HL-60 (cell line): ENCODE measurements at regions not wholly inside any gene's neighbourhood (a gene's known extent, or its start where the extent isn't known, plus 50 kb on each side); places are given as distances from the start of the nearest gene placed in this dataset.

Experiments
- DNase-seq, 2 experiments: peaks; one replicate each; pipeline ENCODE4 v3.0.0-alpha.2; 2010 to 2020; ENCODE audit warnings: low read depth in 1 of 2, low spot score in 1 of 2
- H3K27ac ChIP-seq: fragments of 250-450 bp; sonication (Bioruptor Pico); replicated peaks from 2 replicates; pipeline ENCODE4 v1.5.1; 2020; ENCODE audit warnings: mild to moderate bottlenecking, moderate library complexity
- H3K27me3 ChIP-seq: fragments of 250-450 bp; sonication (Bioruptor Pico); 2 replicates; pipeline ENCODE4 v1.5.1; 2021; ENCODE audit warnings: mild to moderate bottlenecking, moderate library complexity; ENCODE audit not compliant: insufficient read depth, poor library complexity, severe bottlenecking
- H3K4me3 ChIP-seq: replicated peaks from 2 replicates; pipeline ENCODE4 v1.5.1; 2011; ENCODE audit warnings: mild to moderate bottlenecking, control low read depth, low read length; ENCODE audit not compliant: insufficient read depth
- CTCF ChIP-seq: IDR thresholded peaks from one replicate; pipeline ENCODE4 v1.5.1; 2011; ENCODE audit warnings: low read length, control low read depth, inconsistent platforms; ENCODE audit not compliant: insufficient read depth
- GABPA ChIP-seq: IDR thresholded peaks from 2 replicates; pipeline ENCODE4 v1.6.1; 2012; ENCODE audit warnings: low read depth
- POLR2AphosphoS5 ChIP-seq: IDR thresholded peaks from 2 replicates; pipeline ENCODE4 v1.6.1; 2012; ENCODE audit warnings: low read depth
- REST ChIP-seq: IDR thresholded peaks from 2 replicates; pipeline ENCODE4 v1.6.1; 2012; ENCODE audit warnings: low read depth; ENCODE audit not compliant: insufficient replicate concordance
- SPI1 ChIP-seq: IDR thresholded peaks from 2 replicates; pipeline ENCODE4 v1.6.1; 2012; ENCODE audit warnings: low read depth, mild to moderate bottlenecking, borderline replicate concordance

- Histone ChIP-seq H3K27ac (no peak overlapping the region), H3K4me3 (no peak overlapping the region), H3K27me3 (peaks cover 8% of the 10 kb centered on the region)
- TF ChIP-seq SPI1 (no peak), REST (no peak), CTCF (no peak), GABPA (no peak), POLR2AphosphoS5 (no peak)
- DNase-seq: no peak
These were observed 62.6 kb upstream of the PHF21B start for GRCh38 chr22:45072322-45072903.

GRCh38 chr22:45073064-45073463 lies 63.3 kb upstream of the PHF21B start:
- DNase-seq: no peak
- Histone ChIP-seq H3K4me3 (no peak overlapping the region), H3K27ac (no peak overlapping the region), H3K27me3 (peaks cover 8% of the 10 kb centered on the region)
- no peak for TF ChIP-seq POLR2AphosphoS5

- peaks cover 8% of the 10 kb centered on the region for H3K27me3 ChIP-seq
- no peak for DNase-seq
- TF ChIP-seq GABPA: no peak
- TF ChIP-seq POLR2AphosphoS5: no peak
- TF ChIP-seq REST: no peak
- TF ChIP-seq CTCF: no peak
- no peak for TF ChIP-seq SPI1
- no peak overlapping the region for H3K4me3 ChIP-seq
- H3K27ac ChIP-seq: no peak overlapping the region
These were observed 67.5 kb upstream of the PHF21B start for GRCh38 chr22:45077286-45077685.

- H3K27ac ChIP-seq: no peak overlapping the region
- peaks cover 4% of the 10 kb centered on the region for H3K27me3 ChIP-seq
- TF ChIP-seq GABPA (no peak), REST (no peak), POLR2AphosphoS5 (no peak), CTCF (no peak), SPI1 (no peak)
- DNase-seq: no peak
- no peak overlapping the region for H3K4me3 ChIP-seq
These were observed 68.1 kb upstream of the PHF21B start for GRCh38 chr22:45077826-45078334.
